DMS79 (cell line): ENCODE measurements at regions not wholly inside any gene's neighbourhood (a gene's known extent, or its start where the extent isn't known, plus 50 kb on each side); places are given as distances from the start of the nearest gene placed in this dataset.
"Not testable (repeated sequence)": the region's sequence is repeated elsewhere in the genome, so short reads cannot be mapped to it uniquely, and the experiment has no call there.

Source experiments
- DNase-seq: peaks from one replicate; lab custom pipeline; 2025; lab: John Stamatoyannopoulos, UW

DNA sequence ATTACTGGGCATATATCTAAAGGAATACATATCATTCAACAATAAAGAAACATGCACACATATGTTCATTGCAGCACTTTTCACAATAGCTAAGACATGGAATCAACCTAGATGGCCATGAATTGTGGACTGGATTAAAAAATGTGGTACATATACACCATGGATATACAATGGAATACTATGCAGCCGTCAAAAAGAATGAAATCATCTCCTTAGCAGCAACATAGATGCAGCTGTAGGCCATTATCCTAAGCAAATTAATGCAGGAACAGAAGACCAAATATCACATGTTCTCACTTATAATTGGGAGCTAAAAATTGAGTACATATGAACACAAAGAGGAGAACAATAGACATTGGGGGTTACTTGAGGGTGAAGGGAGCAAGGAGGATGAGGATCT, 175.6 kb downstream of the POLR1F start:
- no peak for DNase-seq

DNA sequence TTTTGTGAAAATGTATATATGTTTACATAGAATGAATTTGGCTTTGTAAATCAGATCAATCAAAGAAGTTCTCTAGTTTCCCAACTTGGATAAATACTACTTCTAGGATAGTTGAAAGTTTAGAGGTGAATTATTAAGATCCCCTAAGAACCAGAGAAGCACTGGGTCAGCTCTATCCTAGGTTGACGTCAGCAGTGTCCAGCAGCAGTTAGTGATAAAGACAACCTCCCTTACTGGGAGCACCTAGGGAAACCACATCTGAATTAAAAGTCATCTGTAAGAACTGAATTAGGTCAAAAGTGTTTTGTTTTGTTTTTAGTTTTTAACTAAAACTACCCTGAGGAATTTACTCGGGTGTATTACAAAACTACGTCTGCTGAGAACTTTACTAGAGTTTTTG, 178.0 kb downstream of the POLR1F start:
- no peak for DNase-seq

DNA sequence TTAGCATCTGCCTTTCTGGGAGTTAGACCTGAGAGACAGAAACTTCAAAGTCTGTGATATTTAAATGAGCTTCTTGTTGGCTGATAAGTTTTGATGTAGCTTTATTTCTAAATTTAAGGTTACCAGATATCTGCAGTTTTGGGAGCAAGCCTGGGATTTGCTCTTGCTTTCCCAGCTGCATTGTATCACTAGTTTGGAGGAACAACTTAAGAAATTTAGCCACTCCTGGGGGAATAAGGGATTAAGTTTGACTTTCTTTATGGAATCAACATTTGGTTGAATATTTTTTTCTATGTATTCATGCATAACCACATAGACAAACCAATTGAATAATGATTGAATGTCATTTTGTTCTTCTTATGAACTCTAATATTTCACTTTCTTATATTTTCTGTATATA, 178.6 kb downstream of the POLR1F start:
- no peak for DNase-seq

DNA sequence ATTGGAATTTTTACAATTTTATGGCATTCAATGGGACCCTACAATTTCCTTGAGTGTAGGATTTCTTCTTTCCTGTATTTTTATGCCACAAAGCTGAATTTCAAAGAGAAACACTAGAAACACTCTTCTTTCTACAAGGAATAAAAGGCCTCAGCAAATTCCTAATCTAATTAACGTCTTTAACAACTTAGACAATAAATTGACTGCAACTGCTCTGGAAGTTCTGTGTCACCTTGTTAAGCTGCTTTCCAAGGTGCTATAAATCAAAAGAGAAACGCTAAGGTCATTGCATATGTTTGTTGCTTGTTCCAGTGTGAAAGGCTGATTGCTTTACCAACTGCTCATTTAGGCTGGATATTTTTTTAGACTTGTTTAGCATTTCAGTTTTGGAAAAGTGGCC, 182.2 kb downstream of the POLR1F start:
- no peak for DNase-seq

GRCh38 chr7:19522486-19522885, 186.4 kb downstream of the POLR1F start:
- DNase-seq: no peak

- no peak for DNase-seq
Observed at GRCh38 chr7:19520392-19520791, 188.4 kb downstream of the POLR1F start.

DNA sequence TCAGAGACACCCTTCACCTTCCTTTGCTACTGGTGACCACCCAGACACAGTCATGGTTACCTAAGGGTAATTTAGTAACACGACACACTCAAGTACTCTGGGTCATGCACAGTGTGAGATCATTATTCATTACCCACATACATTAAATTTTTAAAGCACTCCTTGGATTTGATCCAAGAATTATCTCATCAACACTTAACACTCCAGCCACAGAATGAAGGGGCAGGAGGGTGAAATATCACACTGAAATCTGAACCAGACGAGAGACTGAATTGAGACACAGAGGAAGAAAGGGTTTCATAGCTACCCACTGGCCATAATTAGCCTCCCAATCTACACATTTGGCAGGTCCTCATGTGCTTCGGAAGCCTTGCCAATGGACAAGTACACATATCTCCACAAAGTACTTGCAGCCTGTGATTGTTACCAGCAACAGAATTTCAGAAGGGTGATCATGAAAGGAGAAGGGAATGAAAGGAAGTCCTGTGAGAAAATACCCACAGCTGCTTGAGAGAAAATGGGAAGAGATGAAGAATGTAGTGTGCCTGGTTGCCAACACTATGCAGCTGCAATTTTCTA, 189.3 kb downstream of the POLR1F start:
- no peak for DNase-seq

GRCh38 chr7:19517546-19517945, 191.3 kb downstream of the POLR1F start:
- DNase-seq: not testable (repeated sequence)

GRCh38 chr7:19508821-19509220, 200.0 kb downstream of the POLR1F start:
- no peak for DNase-seq

- no peak for DNase-seq
Observed at GRCh38 chr7:19508124-19508523, 200.7 kb downstream of the POLR1F start.

- DNase-seq: no peak
Observed at GRCh38 chr7:19491821-19492452, 216.9 kb downstream of the POLR1F start.

DNA sequence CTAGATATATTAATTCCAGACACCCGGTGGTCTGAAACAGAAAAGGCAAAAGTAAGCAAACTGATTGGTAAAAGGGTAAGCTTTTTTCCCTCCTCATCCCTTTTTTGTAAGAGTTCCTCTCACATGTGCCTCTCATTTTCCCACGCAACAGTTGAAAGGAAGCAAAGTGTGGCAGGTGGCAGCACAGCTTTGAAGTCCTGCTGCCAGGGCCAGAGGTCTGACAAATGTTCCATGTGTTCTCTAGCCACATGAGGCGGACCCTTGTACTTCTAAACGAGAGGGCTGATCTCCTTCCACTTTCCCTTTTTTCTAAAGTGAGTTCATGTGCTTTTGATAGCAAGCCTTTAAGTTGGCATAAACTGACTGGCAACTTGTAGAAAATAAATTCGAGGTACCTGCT, 217.5 kb downstream of the POLR1F start:
- no peak for DNase-seq

GRCh38 chr7:19489162-19489820, 219.5 kb downstream of the POLR1F start:
- DNase-seq: no peak

- DNase-seq: no peak
Observed at GRCh38 chr7:19488056-19488455, 220.8 kb downstream of the POLR1F start.

- no peak for DNase-seq
Observed at GRCh38 chr7:19482628-19483027, 226.2 kb downstream of the POLR1F start.

GRCh38 chr7:19480383-19480782, 228.5 kb downstream of the POLR1F start:
- DNase-seq: no peak

GRCh38 chr7:19470031-19470430, 238.8 kb downstream of the POLR1F start:
- DNase-seq: no peak

DNA sequence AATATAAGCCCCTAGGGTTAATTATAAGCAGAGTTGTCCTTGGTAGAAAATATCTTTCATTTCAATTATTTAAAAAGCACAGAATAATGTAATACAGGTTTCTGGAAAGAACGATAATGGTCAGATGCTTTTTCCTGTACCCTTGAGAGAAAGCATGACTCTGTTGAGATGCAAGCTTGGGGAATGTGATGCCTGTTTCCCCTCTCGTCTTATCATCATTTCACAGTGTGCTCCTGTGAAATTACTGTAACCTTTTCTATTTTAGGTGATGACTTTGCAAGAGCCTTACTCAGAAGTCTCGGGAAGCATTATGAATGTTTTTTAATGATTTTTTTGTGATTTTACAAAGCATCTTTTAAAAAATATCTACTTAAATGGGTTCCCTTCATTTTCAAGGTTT, 243.0 kb downstream of the POLR1F start:
- DNase-seq: no peak

DNA sequence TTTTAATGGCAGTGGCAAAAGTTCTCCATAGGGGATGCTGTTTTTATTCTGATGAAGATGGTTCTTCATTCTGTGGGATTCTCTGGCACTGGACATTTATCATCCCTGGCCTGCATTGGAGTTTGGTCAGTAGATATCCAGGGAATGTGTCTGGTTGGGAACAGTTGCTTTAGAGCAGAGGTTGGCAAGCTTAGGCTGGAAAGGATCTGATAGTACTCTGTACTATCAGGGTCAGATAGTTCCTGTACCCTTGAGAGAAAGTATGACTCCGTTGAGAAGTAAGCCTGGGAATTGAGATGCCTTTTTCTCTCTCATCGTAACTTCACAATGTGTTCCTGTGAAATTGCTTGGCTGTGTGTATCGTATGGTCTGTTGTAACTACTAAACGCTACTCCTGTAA, 244.1 kb downstream of the POLR1F start:
- no peak for DNase-seq

- no peak for DNase-seq
Observed at GRCh38 chr7:19464241-19464640, 244.6 kb downstream of the POLR1F start.

DNA sequence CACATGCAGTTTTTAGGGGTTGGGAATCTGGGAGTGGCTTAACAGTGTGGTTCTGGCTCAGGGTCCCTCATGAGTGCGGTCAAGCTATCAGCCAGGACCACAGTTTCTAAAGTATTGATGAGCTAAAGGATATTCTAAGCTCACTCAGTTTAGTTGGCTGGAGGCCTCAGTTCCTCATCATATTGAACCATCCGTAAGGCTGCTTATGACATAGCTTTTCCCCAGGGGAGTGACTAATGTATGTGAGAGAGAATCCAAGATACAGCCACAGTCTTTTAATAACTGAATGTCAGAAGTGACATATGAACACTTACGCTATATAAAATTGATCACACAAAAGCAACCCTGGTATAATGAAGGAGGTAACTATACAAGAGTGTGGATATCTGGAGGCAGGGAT, 245.3 kb downstream of the POLR1F start:
- DNase-seq: no peak

DNA sequence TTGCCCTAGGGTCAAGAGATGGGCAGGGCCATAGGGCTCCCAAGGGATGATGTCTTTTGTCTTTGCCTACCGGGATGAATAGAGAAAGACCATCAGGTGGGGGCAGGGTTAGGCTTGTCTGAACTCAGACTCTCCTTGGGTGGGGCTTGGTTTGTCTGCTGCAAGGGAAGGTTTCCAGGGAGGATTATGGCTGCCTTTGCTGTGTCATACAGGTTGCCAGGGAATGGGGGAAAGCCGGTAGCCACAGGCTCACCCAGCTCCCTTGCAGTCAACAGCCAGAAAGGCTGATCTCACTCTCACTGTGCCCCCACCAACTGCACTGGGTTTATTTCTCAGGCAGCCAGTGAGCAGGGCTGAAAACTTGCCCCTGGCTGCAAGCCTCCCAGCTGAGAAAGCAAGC, 253.2 kb downstream of the POLR1F start:
- no peak for DNase-seq

DNA sequence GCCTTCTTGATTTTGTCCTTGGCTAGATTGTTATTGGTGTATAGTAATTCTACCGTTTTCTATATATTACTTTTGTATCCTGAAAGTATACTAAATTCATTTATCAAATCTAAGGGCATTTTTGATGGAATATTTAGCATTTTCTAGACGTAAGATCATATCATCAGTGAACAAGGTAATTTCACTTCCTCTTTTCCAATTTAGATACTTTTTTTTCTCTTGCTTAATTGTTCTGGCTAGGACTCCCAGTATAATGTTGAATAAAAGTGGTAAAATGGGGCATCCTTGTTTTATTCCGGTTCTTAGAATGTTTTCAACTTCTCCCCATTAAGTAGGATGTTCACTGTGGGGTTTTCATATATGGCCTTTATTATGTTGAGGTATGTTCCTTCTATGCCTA, 260.7 kb downstream of the POLR1F start:
- no peak for DNase-seq
